ENCODE measurements at regions not wholly inside any gene's neighbourhood (a gene's known extent, or its start where the extent isn't known, plus 50 kb on each side); places are given as distances from the start of the nearest gene placed in this dataset.

GRCh38 chr1:5311147-5311546, 656.7 kb downstream of the AJAP1 start:
- no peak for TF ChIP-seq CTCF (IDR thresholded peaks at IDR 0.05)
- DNase-seq (no peak), ATAC-seq (no peak)
- Mint-ChIP-seq H3K27me3 (no peaks in the 10 kb centered on the region), H3K4me1 (ENCODE audit: low read depth) (no peaks in the 10 kb centered on the region), H3K4me3 (no peak overlapping the region), H3K27ac (no peak overlapping the region), H3K9me3 (no peaks in the 10 kb centered on the region), H3K36me3 (ENCODE audit: low read depth) (no peaks in the 10 kb centered on the region)
- POLR2A ChIA-PET = no interaction called here
- CTCF ChIA-PET = no interaction called here
- intact Hi-C loops (cut with micrococcal nuclease) = no loop called here

- Mint-ChIP-seq H3K4me3 (no peak overlapping the region), H3K27ac (no peak overlapping the region), H3K9me3 (no peaks in the 10 kb centered on the region), H3K36me3 (ENCODE audit: low read depth) (no peaks in the 10 kb centered on the region), H3K27me3 (no peaks in the 10 kb centered on the region), H3K4me1 (ENCODE audit: low read depth) (no peaks in the 10 kb centered on the region)
- ATAC-seq (no peak), DNase-seq (no peak)
- ChIA-PET POLR2A (interaction anchor here (0.7 kb wide), 1 partner anchor 11 kb away, joined by 3 read pairs; no protein-coding TSS in a partner anchor), CTCF (interaction anchor here (1.1 kb wide), 1 partner anchor 12 kb away, joined by 3 read pairs; no protein-coding TSS in a partner anchor)
- no peak for TF ChIP-seq CTCF (IDR thresholded peaks at IDR 0.05)
- intact Hi-C loops (cut with micrococcal nuclease) = no loop called here
Measured at GRCh38 chr1:5308249-5308648, 653.8 kb downstream of the AJAP1 start.

- CTCF ChIA-PET = no interaction called here
- Mint-ChIP-seq H3K9me3 (no peaks in the 10 kb centered on the region), H3K4me1 (ENCODE audit: low read depth) (no peaks in the 10 kb centered on the region), H3K27ac (no peak overlapping the region), H3K4me3 (no peak overlapping the region), H3K27me3 (no peaks in the 10 kb centered on the region), H3K36me3 (ENCODE audit: low read depth) (no peaks in the 10 kb centered on the region)
- POLR2A ChIA-PET = no interaction called here
- no peak for ATAC-seq
- intact Hi-C loops (cut with micrococcal nuclease) = no loop called here
- DNase-seq = no peak
- TF ChIP-seq CTCF (IDR thresholded peaks at IDR 0.05) = no peak
Measured at GRCh38 chr1:5304702-5305101, 650.3 kb downstream of the AJAP1 start.

- Mint-ChIP-seq H3K4me3 (no peak overlapping the region), H3K9me3 (no peaks in the 10 kb centered on the region), H3K4me1 (ENCODE audit: low read depth) (no peaks in the 10 kb centered on the region), H3K27ac (no peak overlapping the region), H3K27me3 (no peaks in the 10 kb centered on the region), H3K36me3 (ENCODE audit: low read depth) (no peaks in the 10 kb centered on the region)
- intact Hi-C loops (cut with micrococcal nuclease) = no loop called here
- ChIA-PET POLR2A (no interaction called here), CTCF (interaction anchor here (1.4 kb wide), 1 partner anchor 150 kb away, joined by 3 read pairs; no protein-coding TSS in a partner anchor)
- DNase-seq (no peak), ATAC-seq (no peak)
- no peak for TF ChIP-seq CTCF (IDR thresholded peaks at IDR 0.05)
Measured at GRCh38 chr1:5298376-5298775, 644.0 kb downstream of the AJAP1 start.

- no peaks in the 10 kb centered on the region for H3K4me1 Mint-ChIP-seq (ENCODE audit: low read depth)
- H3K27ac Mint-ChIP-seq = no peak overlapping the region
- ChIA-PET CTCF (interaction anchor here (1.4 kb wide), 1 partner anchor 151 kb away, joined by 3 read pairs; no protein-coding TSS in a partner anchor), POLR2A (interaction anchor here (1.1 kb wide), 1 partner anchor 10 kb away, joined by 3 read pairs; no protein-coding TSS in a partner anchor)
- H3K27me3 Mint-ChIP-seq = no peaks in the 10 kb centered on the region
- ATAC-seq (no peak), DNase-seq (no peak)
- intact Hi-C loops (cut with micrococcal nuclease) = no loop called here
- no peaks in the 10 kb centered on the region for H3K36me3 Mint-ChIP-seq (ENCODE audit: low read depth)
- no peaks in the 10 kb centered on the region for H3K9me3 Mint-ChIP-seq
- no peak for TF ChIP-seq CTCF (IDR thresholded peaks at IDR 0.05)
- no peak overlapping the region for H3K4me3 Mint-ChIP-seq
Measured at GRCh38 chr1:5297886-5298239, 643.5 kb downstream of the AJAP1 start.

Measured in activated CD8-positive, alpha-beta T cell treated with anti-CD3 and anti-CD28 coated beads for 36 hours (primary cell).